CD14-positive monocyte (primary cell): ENCODE measurements at regions not wholly inside any gene's neighbourhood (a gene's known extent, or its start where the extent isn't known, plus 50 kb on each side); places are given as distances from the start of the nearest gene placed in this dataset.

Experiments used
- DNase-seq, 3 donors: peaks; one replicate each; pipeline ENCODE4 v3.0.0-alpha.2; 2011 to 2022
- H2AFZ ChIP-seq: 2 replicates; pipeline ENCODE4 v1.6.0; 2012; ENCODE audit warnings: mild to moderate bottlenecking, low read depth, low read length, inconsistent platforms; ENCODE audit not compliant: insufficient read depth, poor library complexity, severe bottlenecking
- H3K27ac ChIP-seq, 2 donors: 1 replicate in 1 of 2; 2 replicates in 1 of 2; pipeline ENCODE4 v1.5.1; 2012 to 2013; ENCODE audit warnings: low read length in 2 of 2, control low read depth in 1 of 2, inconsistent platforms in 1 of 2, low read depth in 1 of 2, mild to moderate bottlenecking in 1 of 2
- H3K27me3 ChIP-seq, 2 donors: one replicate each; pipeline versions ENCODE4 v1.6.0 to v1.6.1; 2011 to 2013; ENCODE audit warnings: low read length in 2 of 2; ENCODE audit not compliant: control insufficient read depth in 2 of 2, insufficient read depth in 2 of 2
- H3K36me3 ChIP-seq, 2 donors: replicated peaks in 1 of 2; 1 replicate in 1 of 2; 2 replicates in 1 of 2; pipeline versions ENCODE4 v1.5.1 to v1.6.1; 2012 to 2013; ENCODE audit warnings: low read length in 2 of 2, control low read depth in 1 of 2, inconsistent platforms in 1 of 2, mild to moderate bottlenecking in 1 of 2; ENCODE audit not compliant: insufficient read depth in 2 of 2, control insufficient read depth in 1 of 2
- H3K4me1 ChIP-seq, 2 donors: 1 replicate in 1 of 2; 2 replicates in 1 of 2; pipeline versions ENCODE4 v1.5.1 to v1.6.1; 2012 to 2013; ENCODE audit warnings: low read length in 2 of 2, control low read depth in 1 of 2, inconsistent platforms in 1 of 2, mild to moderate bottlenecking in 1 of 2, moderate library complexity in 1 of 2; ENCODE audit not compliant: insufficient read depth in 2 of 2, control insufficient read depth in 1 of 2
- H3K4me2 ChIP-seq: replicated peaks from 2 replicates; pipeline ENCODE3; 2012; ENCODE audit warnings: low read length, moderate library complexity, mild to moderate bottlenecking; ENCODE audit not compliant: poor library complexity, severe bottlenecking; ENCODE audit errors: extremely low read depth
- H3K4me3 ChIP-seq, 3 experiments: fragments of 200-600 bp in 1 of 3; sonication (generic) in 1 of 3; replicated peaks in 1 of 3; 1 replicate in 2 of 3; 2 replicates in 1 of 3; pipeline ENCODE4 v1.5.1; 2011 to 2013; ENCODE audit warnings: low read length in 3 of 3, mild to moderate bottlenecking in 3 of 3, control low read depth in 2 of 3, low read depth in 2 of 3, inconsistent platforms in 1 of 3, moderate library complexity in 1 of 3
- H3K79me2 ChIP-seq: 2 replicates; pipeline ENCODE4 v1.6.0; 2012; ENCODE audit warnings: mild to moderate bottlenecking, control low read depth, inconsistent platforms, low read length, moderate library complexity; ENCODE audit not compliant: insufficient read depth
- H3K9ac ChIP-seq: 2 replicates; pipeline ENCODE4 v1.6.0; 2017; ENCODE audit warnings: low read length, mild to moderate bottlenecking; ENCODE audit not compliant: insufficient read depth, poor library complexity, severe bottlenecking
- H3K9me3 ChIP-seq, 2 donors: replicated peaks in 1 of 2; 1 replicate in 1 of 2; 2 replicates in 1 of 2; pipeline versions ENCODE4 v1.5.1 to v1.6.1; 2012 to 2013; ENCODE audit warnings: low read length in 2 of 2, control low read depth in 1 of 2; ENCODE audit not compliant: control insufficient read depth in 1 of 2, insufficient read depth in 1 of 2
- H4K20me1 ChIP-seq: 2 replicates; pipeline ENCODE4 v1.6.0; 2012; ENCODE audit warnings: mild to moderate bottlenecking, low read length, control low read depth, moderate library complexity; ENCODE audit not compliant: insufficient read depth
- H3K27ac Mint-ChIP-seq, 7 donors: one replicate each; pipeline ENCODE4 v1.8.0; 2020; ENCODE audit warnings: mild to moderate bottlenecking in 7 of 7, mixed read lengths in 7 of 7, moderate library complexity in 6 of 7, inconsistent platforms in 2 of 7
- H3K27me3 Mint-ChIP-seq, 3 donors: one replicate each; pipeline ENCODE4 v1.8.0; 2021 to 2022; ENCODE audit warnings: low read depth in 3 of 3, mild to moderate bottlenecking in 3 of 3, mixed read lengths in 3 of 3, moderate library complexity in 3 of 3, inconsistent platforms in 1 of 3
- H3K36me3 Mint-ChIP-seq, 2 donors: one replicate each; pipeline ENCODE4 v1.8.0; 2020; ENCODE audit warnings: mixed read lengths in 2 of 2, inconsistent platforms in 1 of 2, mild to moderate bottlenecking in 1 of 2
- H3K4me1 Mint-ChIP-seq: one replicate; pipeline ENCODE4 v1.8.0; 2020; ENCODE audit warnings: mild to moderate bottlenecking, mixed read lengths
- H3K4me3 Mint-ChIP-seq, 2 donors: one replicate each; pipeline ENCODE4 v1.8.0; 2020; ENCODE audit warnings: mild to moderate bottlenecking in 2 of 2, mixed read lengths in 2 of 2, moderate library complexity in 1 of 2
- H3K9me3 Mint-ChIP-seq, 7 donors: one replicate each; pipeline ENCODE4 v1.8.0; 2020 to 2022; ENCODE audit warnings: mixed read lengths in 7 of 7, mild to moderate bottlenecking in 6 of 7, moderate library complexity in 6 of 7, inconsistent platforms in 2 of 7
- WGBS: methylation state at CpG from one replicate; pipeline ENCODE4 v1.1.5; 2013; ENCODE audit warnings: missing lambda C conversion rate; ENCODE audit not compliant: insufficient coverage; 5-methylcytosine and 5-hydroxymethylcytosine counted together
- intact Hi-C, 2 donors: fragments of 100-400 bp; cut with micrococcal nuclease; formaldehyde crosslinking; loops; one replicate each; pipeline versions ENCODE4 v1.15.0 to v1.15.1; 2023
- TF ChIP-seq, protein P1 (sequence below): fragments of 200-600 bp; IDR thresholded peaks from one replicate; pipeline ENCODE4 v1.8.0; 2022; ENCODE audit warnings: antibody characterized with exemption, mild to moderate bottlenecking

DNA sequence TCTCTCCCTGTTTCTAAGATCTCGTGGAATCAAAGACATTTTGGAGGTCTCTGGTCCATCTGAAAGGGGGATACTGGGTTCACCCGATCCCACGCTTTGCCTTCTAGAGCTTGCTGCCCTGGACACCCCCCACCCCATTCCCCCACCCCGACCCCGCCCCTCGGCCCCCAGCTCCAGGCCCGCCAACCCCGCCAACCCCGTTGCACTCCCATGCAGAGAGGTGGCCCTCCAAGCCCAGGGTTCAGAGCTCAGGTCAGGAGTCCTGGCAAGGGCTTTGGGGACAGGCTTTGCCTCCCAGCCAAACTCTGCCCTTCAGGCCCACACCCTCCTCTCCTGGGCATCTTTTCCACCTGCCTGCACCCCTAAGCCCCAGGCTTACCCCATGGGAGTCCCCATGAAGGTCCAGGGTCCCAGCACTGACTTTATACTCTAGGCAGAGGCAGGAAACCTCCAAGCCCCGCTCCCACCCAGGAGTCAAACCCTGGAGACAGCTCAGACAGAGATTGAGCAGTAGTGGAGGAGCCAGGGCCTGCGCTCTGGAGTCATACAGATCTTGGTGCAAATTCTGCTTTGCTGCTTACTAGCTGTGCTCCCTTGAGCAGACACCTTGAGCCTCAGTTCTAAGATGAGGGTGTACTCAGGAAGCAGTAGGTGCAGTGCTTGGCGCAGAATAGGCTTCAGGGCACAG, 155.9 kb downstream of the FOXD2 start:
- Histone ChIP-seq H3K4me3 (no peak overlapping the region), H3K4me1 (no peaks in the 10 kb centered on the region), H3K4me2 (no peak overlapping the region), H3K27me3 (peaks cover 19 to 25% of the 10 kb centered on the region in 2 donors), H3K36me3 (no peaks in the 10 kb centered on the region), H2AFZ (no peak overlapping the region), H3K9ac (no peak overlapping the region), H3K9me3 (peaks cover 0 to under 1% of the 10 kb centered on the region in 2 donors), H4K20me1 (no peaks in the 10 kb centered on the region), H3K79me2 (no peaks in the 10 kb centered on the region), H3K27ac (no peak overlapping the region)
- 54% methylated on average over 3 of the region's 12 CpGs for WGBS
- Mint-ChIP-seq H3K9me3 (peaks cover 1 to 5% (median 3%) of the 10 kb centered on the region in 7 donors), H3K27ac (peak overlapping the region in 1 of 7 donors; percentile 8), H3K27me3 (peaks cover 13 to 26% (median 16%) of the 10 kb centered on the region in 3 donors), H3K36me3 (no peaks in the 10 kb centered on the region), H3K4me1 (peaks cover 3% of the 10 kb centered on the region), H3K4me3 (peak overlapping the region in 1 of 2 donors; percentile 74)
- TF ChIP-seq, protein P1, sequence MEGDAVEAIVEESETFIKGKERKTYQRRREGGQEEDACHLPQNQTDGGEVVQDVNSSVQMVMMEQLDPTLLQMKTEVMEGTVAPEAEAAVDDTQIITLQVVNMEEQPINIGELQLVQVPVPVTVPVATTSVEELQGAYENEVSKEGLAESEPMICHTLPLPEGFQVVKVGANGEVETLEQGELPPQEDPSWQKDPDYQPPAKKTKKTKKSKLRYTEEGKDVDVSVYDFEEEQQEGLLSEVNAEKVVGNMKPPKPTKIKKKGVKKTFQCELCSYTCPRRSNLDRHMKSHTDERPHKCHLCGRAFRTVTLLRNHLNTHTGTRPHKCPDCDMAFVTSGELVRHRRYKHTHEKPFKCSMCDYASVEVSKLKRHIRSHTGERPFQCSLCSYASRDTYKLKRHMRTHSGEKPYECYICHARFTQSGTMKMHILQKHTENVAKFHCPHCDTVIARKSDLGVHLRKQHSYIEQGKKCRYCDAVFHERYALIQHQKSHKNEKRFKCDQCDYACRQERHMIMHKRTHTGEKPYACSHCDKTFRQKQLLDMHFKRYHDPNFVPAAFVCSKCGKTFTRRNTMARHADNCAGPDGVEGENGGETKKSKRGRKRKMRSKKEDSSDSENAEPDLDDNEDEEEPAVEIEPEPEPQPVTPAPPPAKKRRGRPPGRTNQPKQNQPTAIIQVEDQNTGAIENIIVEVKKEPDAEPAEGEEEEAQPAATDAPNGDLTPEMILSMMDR = no peak
- no peak for DNase-seq
- intact Hi-C loops = no loop called here

DNA sequence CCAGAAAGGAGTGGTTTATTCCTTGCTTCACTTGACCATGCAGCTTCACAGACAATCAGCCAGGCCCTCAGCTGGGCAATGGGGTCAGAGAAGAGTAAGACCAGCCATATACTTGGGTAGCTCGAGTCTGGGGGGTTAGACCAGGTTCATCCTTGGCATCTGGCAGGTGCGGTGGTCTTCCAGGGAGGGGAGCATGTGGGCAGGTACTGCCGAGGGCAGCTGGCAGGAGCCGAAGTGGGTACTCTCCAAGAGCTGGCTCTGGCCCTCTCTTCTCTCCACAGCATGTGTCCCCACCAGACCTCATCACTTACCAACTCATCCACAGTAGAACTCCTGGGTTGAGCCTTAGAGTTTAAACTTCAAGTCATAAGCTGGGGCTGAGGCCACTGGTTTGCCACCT, 156.8 kb downstream of the FOXD2 start:
- TF ChIP-seq, protein P1 = no peak
- Histone ChIP-seq H3K27ac (no peak overlapping the region), H3K79me2 (no peaks in the 10 kb centered on the region), H3K36me3 (no peaks in the 10 kb centered on the region), H3K4me2 (no peak overlapping the region), H3K4me3 (no peak overlapping the region), H3K9me3 (peaks cover 0 to 5% of the 10 kb centered on the region in 2 donors), H3K4me1 (no peaks in the 10 kb centered on the region), H3K27me3 (peaks cover 19 to 25% of the 10 kb centered on the region in 2 donors), H3K9ac (no peak overlapping the region), H2AFZ (no peak overlapping the region), H4K20me1 (no peaks in the 10 kb centered on the region)
- H3K4me1 Mint-ChIP-seq = peaks cover 3% of the 10 kb centered on the region
- peaks cover 15 to 26% (median 16%) of the 10 kb centered on the region in 3 donors for H3K27me3 Mint-ChIP-seq
- H3K36me3 Mint-ChIP-seq = no peaks in the 10 kb centered on the region
- whole genome bisulfite sequencing = 100% methylated on average over 4 of the region's 4 CpGs
- H3K4me3 Mint-ChIP-seq = no peak overlapping the region
- peaks cover 2 to 12% (median 9%) of the 10 kb centered on the region in 7 donors for H3K9me3 Mint-ChIP-seq
- DNase-seq = no peak
- H3K27ac Mint-ChIP-seq = no peak overlapping the region
- intact Hi-C loops = no loop called here
